GM12873 (cell line): ENCODE measurements at regions not wholly inside any gene's neighbourhood (a gene's known extent, or its start where the extent isn't known, plus 50 kb on each side); places are given as distances from the start of the nearest gene placed in this dataset.

Source experiments
- TF ChIP-seq, protein P1 (sequence below): IDR thresholded peaks from 2 replicates; pipeline ENCODE4 v1.5.1; 2012; ENCODE audit warnings: low read depth, mild to moderate bottlenecking, moderate library complexity, low read length, control low read depth; ENCODE audit not compliant: insufficient read depth; ENCODE audit errors: missing control alignments

DNA sequence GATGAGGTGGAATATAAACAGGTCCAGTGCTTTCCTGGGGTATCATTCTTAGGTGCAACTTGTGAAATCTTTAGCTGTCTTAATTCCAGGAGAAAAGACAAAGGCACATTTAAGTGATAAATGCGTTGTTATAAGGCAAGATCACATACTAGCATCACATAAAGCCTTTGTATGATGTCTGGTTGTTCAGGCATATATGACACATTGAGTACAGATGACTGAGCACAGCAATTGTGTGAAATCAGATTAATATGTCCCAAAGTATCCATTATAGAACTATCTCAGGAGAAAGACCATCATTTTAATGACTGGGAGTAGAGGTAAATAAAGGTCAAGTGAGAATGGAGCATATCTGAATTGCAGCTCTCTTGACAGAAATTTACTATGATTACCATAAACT, 205.1 kb downstream of the PTGER3 start:
- TF ChIP-seq, protein P1, sequence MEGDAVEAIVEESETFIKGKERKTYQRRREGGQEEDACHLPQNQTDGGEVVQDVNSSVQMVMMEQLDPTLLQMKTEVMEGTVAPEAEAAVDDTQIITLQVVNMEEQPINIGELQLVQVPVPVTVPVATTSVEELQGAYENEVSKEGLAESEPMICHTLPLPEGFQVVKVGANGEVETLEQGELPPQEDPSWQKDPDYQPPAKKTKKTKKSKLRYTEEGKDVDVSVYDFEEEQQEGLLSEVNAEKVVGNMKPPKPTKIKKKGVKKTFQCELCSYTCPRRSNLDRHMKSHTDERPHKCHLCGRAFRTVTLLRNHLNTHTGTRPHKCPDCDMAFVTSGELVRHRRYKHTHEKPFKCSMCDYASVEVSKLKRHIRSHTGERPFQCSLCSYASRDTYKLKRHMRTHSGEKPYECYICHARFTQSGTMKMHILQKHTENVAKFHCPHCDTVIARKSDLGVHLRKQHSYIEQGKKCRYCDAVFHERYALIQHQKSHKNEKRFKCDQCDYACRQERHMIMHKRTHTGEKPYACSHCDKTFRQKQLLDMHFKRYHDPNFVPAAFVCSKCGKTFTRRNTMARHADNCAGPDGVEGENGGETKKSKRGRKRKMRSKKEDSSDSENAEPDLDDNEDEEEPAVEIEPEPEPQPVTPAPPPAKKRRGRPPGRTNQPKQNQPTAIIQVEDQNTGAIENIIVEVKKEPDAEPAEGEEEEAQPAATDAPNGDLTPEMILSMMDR: no peak

DNA sequence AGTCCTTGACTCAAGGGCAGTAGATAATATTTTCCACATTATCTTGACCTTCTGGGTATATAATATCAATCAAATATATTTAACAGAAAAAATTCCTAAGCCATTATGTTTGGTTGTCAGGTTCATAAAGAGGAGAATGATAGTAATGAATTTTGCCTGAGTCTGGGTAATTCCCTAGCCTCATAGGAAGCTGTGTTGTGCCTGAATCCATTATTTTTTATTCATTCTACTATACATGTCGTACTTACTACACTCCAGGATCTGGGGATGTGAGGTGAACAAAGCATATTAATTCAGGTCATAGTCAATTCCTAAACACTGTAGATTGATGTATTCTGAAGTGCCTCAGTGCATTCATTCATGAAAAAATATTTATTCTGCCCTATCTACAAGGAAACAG, 204.2 kb downstream of the PTGER3 start:
- TF ChIP-seq, protein P1: no peak

DNA sequence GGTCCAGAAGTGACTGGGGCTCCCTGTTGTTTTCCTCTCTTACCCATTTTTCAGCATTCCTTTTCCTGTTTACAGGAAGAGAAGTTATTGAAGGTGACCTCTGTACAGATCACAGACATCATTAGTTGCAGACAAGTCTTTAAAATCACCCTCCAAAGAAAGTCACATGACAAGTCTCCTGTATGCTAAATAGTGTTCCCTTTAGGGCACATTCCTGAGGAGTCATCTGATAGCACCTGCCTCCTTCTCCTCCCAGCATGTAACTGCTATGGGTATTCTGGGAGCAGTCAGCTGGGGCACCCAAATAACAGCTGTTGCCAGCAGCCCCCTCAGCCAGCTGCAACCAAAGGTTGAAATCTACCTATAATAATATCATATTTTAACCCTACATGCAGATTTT, 200.6 kb downstream of the PTGER3 start:
- TF ChIP-seq, protein P1: no peak

DNA sequence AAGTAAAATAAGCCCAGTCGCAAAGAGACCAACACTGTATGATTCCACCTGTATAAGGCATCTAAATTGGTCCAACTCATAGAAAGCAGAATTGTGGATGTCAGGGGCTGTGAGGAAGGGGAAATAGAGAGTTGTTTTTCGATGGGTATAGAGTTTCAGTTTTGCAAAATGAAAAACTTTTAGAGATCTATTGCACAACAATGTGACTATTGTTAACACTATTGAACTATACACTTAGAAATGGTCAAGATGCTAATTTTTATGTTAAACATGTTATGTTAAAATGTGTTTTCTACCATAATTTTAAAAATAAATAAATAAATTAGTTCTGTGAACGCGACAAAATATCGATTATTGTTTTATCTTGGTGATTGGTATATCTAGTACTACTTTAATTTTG, 192.4 kb downstream of the PTGER3 start:
- TF ChIP-seq, protein P1: no peak

DNA sequence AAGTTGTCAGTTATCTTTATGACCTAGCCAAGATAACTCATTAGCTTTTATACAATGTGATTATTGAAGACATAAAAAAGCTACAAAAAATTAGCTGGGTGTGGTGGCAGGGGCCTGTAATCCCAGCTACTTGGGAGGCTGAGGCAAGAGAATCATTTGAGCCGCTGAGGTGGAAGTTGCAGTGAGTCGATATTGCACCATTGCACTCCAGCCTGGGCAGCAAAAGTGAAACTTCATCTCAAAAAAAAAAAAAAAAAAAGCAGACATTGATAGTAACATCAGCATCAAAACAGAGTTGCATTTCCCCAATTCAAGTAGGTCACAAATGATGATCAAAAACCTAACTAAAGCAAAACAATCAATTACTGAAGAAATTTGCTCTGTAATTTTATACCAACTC, 191.4 kb downstream of the PTGER3 start:
- TF ChIP-seq, protein P1: no peak

DNA sequence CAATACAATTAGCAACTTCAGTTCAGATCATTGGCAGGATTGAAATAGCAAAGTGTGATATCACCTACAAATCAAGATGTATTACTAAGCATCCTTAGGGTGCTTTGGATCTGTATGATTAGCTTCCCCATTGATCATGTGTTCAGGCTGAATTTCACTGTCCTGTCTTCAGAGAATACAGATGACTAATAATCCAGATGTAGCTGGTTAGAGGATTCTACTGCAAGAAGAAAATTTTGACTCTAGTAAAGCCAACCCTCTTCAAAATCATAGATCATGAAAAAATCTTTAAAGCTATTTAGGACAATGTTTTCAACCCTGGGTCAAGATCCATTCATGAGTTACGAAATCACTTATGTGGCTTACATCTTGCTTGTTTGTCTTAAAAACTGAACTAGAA, 184.4 kb downstream of the PTGER3 start:
- TF ChIP-seq, protein P1: no peak

DNA sequence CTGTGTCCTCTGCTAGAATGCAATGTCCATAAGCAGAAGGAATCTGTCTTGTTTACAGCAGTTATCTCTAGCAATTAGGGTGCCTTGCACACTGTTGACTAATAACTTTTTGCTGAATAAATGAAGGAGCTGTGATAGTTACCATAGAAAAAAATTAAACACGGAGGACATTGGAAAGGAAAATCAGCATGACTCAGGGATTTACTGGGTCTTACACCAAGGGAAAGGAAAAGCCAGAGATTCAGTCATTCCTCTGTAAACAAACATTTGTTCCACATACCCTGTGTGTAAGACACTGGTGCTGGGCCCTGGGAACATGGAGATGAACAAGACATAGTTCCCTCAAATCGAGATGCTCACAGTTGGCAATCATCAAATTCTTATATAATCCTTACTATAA, 183.3 kb downstream of the PTGER3 start:
- TF ChIP-seq, protein P1: no peak
